HEK293 (cell line): ENCODE measurements at regions not wholly inside any gene's neighbourhood (a gene's known extent, or its start where the extent isn't known, plus 50 kb on each side); places are given as distances from the start of the nearest gene placed in this dataset.

ENCODE experiments used
- RBAK ChIP-seq: fragments of 450-650 bp; formaldehyde crosslinking; IDR thresholded peaks from 2 replicates; pipeline ENCODE4 v1.5.1; 2016; ENCODE audit warnings: missing biosample characterization, missing genetic modification characterization
- ZNF274 ChIP-seq, 2 experiments: fragments of 200-500 bp in 1 of 2; fragments of 450-650 bp in 1 of 2; sonication (Bioruptor generic) in 1 of 2; formaldehyde crosslinking in 1 of 2; IDR thresholded peaks; 2 replicates each; pipeline versions ENCODE4 v1.5.1 to v1.6.1; 2014 to 2016; ENCODE audit warnings: borderline replicate concordance in 1 of 2, inconsistent platforms in 1 of 2, low read length in 1 of 2, missing biosample characterization in 1 of 2, missing genetic modification characterization in 1 of 2
- ZNF37A ChIP-seq: fragments of 450-650 bp; IDR thresholded peaks from 2 replicates; pipeline ENCODE4 v1.5.1; 2018; ENCODE audit warnings: missing biosample characterization, missing genetic modification characterization
- ZNF530 ChIP-seq: fragments of 450-650 bp; formaldehyde crosslinking; IDR thresholded peaks from 2 replicates; pipeline ENCODE4 v1.5.1; 2016; ENCODE audit warnings: low read depth, missing biosample characterization, missing genetic modification characterization
- ZNF654 ChIP-seq: fragments of 450-650 bp; formaldehyde crosslinking; IDR thresholded peaks from 2 replicates; pipeline ENCODE4 v1.5.1; 2016; ENCODE audit warnings: low read depth, missing biosample characterization, missing genetic modification characterization
- TF ChIP-seq, protein P1 (sequence below): fragments of 450-650 bp; formaldehyde crosslinking; IDR thresholded peaks from 2 replicates; pipeline ENCODE4 v1.5.1; 2016; ENCODE audit warnings: missing biosample characterization, missing genetic modification characterization
- TF ChIP-seq, protein P2 (sequence below): fragments of 450-650 bp; formaldehyde crosslinking; IDR thresholded peaks from 2 replicates; pipeline ENCODE4 v1.5.1; 2016; ENCODE audit warnings: missing biosample characterization, missing genetic modification characterization

- TF ChIP-seq ZNF274 (IDR thresholded peaks at IDR 0.05; ENCODE audit: low read length) (no peak), ZNF274 (tag by site-specific recombination; IDR thresholded peaks at IDR 0.05; ENCODE audit: borderline replicate concordance) (no peak), ZNF530 (tag by site-specific recombination) (no peak), ZNF654 (tag by site-specific recombination) (no peak), ZNF37A (tag by site-specific recombination) (no peak), RBAK (no peak)
- TF ChIP-seq, protein P1, sequence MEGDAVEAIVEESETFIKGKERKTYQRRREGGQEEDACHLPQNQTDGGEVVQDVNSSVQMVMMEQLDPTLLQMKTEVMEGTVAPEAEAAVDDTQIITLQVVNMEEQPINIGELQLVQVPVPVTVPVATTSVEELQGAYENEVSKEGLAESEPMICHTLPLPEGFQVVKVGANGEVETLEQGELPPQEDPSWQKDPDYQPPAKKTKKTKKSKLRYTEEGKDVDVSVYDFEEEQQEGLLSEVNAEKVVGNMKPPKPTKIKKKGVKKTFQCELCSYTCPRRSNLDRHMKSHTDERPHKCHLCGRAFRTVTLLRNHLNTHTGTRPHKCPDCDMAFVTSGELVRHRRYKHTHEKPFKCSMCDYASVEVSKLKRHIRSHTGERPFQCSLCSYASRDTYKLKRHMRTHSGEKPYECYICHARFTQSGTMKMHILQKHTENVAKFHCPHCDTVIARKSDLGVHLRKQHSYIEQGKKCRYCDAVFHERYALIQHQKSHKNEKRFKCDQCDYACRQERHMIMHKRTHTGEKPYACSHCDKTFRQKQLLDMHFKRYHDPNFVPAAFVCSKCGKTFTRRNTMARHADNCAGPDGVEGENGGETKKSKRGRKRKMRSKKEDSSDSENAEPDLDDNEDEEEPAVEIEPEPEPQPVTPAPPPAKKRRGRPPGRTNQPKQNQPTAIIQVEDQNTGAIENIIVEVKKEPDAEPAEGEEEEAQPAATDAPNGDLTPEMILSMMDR (tag by site-specific recombination): no peak
- TF ChIP-seq, protein P2, sequence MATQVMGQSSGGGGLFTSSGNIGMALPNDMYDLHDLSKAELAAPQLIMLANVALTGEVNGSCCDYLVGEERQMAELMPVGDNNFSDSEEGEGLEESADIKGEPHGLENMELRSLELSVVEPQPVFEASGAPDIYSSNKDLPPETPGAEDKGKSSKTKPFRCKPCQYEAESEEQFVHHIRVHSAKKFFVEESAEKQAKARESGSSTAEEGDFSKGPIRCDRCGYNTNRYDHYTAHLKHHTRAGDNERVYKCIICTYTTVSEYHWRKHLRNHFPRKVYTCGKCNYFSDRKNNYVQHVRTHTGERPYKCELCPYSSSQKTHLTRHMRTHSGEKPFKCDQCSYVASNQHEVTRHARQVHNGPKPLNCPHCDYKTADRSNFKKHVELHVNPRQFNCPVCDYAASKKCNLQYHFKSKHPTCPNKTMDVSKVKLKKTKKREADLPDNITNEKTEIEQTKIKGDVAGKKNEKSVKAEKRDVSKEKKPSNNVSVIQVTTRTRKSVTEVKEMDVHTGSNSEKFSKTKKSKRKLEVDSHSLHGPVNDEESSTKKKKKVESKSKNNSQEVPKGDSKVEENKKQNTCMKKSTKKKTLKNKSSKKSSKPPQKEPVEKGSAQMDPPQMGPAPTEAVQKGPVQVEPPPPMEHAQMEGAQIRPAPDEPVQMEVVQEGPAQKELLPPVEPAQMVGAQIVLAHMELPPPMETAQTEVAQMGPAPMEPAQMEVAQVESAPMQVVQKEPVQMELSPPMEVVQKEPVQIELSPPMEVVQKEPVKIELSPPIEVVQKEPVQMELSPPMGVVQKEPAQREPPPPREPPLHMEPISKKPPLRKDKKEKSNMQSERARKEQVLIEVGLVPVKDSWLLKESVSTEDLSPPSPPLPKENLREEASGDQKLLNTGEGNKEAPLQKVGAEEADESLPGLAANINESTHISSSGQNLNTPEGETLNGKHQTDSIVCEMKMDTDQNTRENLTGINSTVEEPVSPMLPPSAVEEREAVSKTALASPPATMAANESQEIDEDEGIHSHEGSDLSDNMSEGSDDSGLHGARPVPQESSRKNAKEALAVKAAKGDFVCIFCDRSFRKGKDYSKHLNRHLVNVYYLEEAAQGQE (tag by site-specific recombination): no peak
These were observed 303.0 kb upstream of the GJE1 start for GRCh38 chr6:141829566-141830360.
